GM21529 (cell line): ENCODE measurements at regions not wholly inside any gene's neighbourhood (a gene's known extent, or its start where the extent isn't known, plus 50 kb on each side); places are given as distances from the start of the nearest gene placed in this dataset.
"Not testable (repeated sequence)": the region's sequence is repeated elsewhere in the genome, so short reads cannot be mapped to it uniquely, and the experiment has no call there.

ENCODE experiments used
- ATAC-seq: cut with Tn5 transposase; IDR thresholded peaks from one replicate; pipeline ENCODE4 v1.9.1; 2021; ENCODE audit not compliant: unreplicated experiment

DNA sequence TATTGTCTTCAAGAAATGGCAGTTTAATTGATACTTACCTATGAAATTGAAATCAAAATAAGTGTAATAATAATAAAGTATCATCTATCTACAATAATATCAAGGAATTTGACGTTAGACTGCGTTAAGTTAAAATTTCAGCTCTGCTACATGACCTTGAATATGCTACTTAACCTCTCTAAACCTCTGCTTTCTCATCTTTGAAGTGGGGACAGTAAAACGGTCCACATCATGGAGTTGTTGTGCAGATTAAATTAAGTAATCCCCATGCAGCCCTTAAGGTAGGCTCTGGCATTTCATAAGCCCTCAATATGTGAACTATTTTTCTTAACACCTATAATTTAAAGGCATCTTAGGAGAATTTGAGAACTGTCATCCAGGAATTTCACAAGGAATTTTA lies 252.4 kb upstream of the PHF14 start:
- no peak for ATAC-seq

DNA sequence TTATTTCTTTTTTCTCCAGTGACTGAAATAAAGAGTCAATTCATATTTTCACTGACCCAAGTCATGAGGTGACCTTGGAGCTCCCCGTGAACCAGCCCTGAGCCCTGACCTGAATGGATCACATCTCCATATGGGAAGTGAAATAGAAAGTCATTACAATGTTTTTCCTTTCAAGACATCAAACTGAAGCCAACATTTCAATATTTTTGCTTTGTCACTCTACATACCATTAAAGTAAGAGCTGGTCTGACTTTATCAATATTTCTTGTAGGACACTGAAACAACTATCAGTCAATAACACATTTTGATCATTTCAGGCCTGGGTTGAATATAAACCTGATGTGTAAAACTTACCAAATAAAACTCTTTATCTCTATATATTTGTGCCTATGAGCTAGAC lies 249.8 kb upstream of the PHF14 start:
- ATAC-seq, result no peak

DNA sequence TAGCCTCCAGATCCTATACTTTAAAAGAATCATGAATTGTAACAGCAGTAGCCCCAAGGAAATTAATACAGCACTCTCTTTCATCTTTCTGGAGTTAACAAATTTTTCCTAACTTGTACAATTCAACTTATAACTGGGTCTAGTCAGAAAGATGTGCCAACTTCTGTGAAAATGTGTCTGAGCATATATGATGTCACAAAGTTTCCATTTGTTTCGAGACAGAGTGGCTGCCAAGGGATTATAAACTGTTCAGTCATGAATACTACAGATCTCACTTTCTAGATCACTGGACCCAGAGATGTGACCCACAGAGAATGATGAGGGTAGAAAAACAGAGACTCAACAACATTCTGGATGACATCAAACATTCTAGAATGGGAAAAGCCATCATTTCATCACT lies 249.2 kb upstream of the PHF14 start:
- no peak for ATAC-seq

DNA sequence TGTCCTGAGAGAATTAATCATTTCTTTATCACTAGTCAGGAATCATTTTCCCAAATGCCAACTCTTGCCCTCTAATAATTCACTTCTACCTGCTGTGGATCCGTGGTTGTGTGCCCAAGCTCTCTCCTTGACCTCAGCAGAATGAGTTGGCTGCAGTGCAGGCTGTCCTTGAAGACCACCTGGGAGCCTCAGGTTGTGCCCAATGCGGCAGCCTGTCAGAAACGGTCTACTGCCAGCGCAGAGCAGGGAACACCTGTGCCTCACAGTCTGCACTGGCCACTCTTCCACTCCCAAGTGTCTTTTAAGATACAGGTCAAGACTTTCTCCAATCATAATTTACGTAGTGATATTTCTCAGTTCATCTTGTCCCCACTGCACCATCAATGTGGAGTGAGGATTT lies 246.0 kb upstream of the PHF14 start:
- ATAC-seq, result no peak

DNA sequence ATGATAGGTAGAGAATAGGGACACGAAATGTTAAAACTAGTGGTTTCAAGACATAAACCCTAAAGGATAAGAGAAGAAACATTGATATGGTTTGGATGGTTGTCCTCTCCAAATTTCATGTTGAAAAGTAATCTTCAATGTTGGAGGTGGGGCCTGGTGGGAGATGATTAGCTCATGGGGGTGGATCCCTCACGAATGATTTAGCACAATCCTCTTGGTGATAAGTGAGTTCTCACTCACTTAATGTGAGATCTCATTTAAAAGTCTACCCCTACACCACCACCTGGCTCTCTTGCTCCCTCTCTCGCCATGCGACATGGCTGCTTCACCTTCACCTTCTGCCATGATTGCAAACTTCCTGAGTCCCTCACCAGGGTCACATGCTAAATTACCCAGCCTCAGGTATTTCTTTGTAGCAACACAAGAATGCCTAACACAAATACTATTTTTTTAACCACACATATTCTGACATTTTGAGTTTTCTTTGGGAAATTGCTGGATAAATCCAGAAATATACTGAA lies 242.4 kb upstream of the PHF14 start:
- no peak for ATAC-seq

DNA sequence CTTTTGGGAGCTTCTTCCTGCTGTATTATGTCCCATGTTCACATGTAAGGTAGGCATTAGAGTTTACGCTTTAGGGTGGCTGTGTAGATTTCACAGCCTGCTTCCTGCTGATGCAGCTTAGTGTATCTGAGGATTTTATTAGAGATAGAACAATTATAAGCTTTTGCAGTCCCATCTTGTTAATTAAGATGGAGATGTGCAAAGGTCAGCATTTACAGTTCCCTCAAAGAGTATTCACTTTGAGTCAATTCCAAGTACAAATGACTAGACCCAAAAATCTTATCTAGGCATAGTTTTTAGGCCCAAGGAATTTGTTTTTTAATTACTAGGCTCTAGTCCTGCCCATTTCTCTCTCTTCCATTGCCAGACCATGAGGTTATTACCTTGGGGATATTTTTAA lies 239.9 kb upstream of the PHF14 start:
- no peak for ATAC-seq

DNA sequence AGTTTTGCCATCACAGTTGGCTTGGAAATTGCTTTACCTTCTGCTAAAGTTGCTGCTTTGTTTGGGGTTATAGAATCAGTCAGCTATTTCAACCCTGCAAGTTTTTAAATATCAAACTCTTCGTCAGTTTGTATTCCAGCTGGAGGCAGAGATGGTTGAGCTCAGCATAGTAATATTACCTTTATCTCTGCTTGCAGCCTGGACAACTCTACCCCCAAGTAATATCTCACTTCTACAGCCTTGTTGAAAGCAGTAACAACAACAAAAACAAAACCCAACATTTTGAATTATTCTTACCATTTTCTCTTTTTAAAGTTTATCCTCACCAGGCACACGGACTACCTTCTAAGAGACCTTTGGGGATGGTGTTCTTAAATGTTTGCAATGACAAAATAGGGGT lies 239.1 kb upstream of the PHF14 start:
- no peak for ATAC-seq

DNA sequence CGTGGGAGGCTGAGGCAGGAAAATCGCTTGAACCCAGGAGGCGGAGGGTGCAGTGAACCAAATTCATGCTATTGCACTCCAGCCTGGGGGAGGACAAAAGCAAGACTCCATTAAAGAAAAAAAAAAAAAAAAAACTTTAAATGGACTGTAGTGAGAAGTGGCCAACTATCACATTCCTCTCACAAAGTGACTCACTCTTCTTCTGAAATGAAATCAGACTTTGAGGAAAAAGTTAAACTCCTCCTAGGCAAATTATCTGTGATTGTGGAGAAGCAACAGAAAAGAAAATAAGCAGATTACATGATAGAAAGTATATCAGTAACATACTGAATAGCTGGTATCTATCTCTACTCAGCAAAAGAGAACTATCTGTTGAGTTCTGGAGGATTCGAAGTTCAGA lies 234.3 kb upstream of the PHF14 start:
- ATAC-seq, result no peak

DNA sequence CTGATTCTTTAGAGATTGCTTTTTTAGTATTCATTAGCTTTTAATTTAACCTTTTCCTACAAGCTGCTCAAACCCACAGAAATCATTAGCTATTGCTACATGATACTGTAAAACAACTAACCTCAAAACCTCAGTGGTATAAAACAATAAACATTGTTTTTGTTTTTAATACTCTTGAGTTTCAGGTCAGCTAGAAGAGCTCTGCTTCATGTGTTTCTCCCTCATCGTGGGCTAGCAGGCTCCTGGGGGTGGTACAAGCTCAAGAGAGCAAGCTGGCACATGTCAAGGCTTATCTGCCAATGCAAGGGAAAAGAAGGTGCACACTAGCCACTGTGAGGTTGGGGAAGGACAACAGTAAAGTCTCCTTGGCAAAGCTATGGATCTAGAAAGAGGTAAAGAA lies 232.9 kb upstream of the PHF14 start:
- no peak for ATAC-seq

DNA sequence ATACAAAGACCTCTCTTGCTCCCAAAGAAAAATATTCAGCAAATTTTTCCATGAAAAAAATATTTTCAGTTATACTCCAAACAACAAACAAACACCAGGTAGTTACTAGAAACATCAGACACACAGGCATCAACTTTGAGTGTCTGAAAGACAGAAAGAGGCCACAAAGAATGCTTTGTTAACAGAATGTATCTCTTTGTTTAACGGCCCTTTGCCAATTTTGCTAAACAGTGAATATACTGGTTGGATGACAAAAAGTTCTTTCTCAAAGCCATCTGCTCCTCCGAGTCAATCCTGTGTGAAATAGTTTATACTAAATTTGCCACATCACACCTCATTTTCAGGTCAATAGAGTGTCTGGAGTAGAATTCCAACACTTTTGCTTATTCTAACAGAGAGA lies 216.7 kb upstream of the PHF14 start:
- ATAC-seq, result no peak

DNA sequence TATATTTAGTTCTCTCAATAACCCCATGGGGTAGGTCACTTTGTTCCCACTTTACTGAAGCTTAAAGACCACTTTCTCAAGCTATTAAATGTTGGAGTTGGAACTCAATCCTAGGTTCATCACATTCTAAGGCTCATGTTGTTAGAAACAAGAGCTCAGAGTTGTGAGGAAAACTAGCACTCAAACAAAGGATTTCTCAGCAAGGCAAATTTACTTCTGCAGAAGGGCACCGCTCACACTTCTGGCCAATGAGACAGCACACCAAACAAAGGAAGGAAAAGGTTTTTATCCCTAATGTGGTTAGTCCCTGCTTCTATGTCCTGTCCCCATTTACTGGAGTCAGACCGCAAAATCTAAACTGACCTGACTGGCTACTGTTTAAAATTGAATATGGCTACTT lies 214.6 kb upstream of the PHF14 start:
- ATAC-seq, result no peak

DNA sequence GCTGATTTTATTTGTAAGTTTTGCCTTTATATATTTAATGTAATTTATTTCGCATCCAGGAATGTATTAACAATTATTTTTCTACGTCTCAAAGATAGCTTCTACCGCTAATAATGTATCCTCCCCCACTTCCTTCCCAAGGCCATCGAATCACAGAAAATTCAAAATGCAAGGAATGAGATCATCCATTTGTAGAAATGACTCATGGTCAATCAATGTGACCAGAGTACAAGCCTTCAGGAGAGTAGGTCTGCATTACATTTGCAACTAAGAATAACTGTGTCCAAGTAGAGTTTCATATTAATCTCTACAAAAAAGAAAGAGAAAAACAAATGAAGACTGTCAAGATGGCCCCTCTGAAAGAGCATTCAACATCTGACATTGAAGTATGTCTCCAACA lies 205.9 kb upstream of the PHF14 start:
- ATAC-seq, result no peak

DNA sequence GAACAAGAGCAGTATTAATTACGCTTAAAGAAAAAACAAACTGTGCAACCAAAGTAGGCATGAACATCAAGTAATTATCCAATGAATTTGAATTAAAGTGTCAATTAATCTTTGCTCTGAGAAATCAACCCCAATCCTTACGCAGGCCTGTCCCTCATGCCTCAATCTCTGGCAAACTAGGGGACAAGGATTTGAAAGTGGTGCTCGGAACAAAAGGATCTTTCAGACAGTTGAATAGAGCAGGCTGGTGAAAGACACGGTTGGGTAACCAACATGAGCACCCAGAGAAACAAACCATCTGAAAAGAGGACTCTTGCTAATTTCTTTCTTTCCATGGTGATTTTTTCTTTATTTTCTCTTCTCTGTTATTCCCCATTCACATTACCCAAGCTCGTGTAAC lies 203.5 kb upstream of the PHF14 start:
- ATAC-seq, result no peak

DNA sequence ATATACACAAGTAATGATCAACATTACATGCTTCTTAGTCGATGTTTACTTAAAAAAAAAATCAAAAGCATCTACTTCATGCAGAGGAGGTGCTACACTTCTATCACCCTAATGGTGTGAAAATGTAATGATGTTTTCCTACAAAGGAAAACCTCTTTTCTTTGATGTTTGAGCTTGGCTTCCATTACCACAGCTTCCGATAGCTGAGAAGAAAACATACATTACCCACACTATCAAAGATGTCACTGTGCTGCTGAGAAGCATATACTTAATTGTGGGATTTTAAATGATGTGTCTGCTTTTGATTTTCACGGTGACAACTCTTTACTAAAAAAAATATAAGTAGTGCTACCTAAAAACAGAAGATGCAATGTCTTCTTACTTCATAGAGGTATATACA lies 200.2 kb upstream of the PHF14 start:
- ATAC-seq, result no peak

DNA sequence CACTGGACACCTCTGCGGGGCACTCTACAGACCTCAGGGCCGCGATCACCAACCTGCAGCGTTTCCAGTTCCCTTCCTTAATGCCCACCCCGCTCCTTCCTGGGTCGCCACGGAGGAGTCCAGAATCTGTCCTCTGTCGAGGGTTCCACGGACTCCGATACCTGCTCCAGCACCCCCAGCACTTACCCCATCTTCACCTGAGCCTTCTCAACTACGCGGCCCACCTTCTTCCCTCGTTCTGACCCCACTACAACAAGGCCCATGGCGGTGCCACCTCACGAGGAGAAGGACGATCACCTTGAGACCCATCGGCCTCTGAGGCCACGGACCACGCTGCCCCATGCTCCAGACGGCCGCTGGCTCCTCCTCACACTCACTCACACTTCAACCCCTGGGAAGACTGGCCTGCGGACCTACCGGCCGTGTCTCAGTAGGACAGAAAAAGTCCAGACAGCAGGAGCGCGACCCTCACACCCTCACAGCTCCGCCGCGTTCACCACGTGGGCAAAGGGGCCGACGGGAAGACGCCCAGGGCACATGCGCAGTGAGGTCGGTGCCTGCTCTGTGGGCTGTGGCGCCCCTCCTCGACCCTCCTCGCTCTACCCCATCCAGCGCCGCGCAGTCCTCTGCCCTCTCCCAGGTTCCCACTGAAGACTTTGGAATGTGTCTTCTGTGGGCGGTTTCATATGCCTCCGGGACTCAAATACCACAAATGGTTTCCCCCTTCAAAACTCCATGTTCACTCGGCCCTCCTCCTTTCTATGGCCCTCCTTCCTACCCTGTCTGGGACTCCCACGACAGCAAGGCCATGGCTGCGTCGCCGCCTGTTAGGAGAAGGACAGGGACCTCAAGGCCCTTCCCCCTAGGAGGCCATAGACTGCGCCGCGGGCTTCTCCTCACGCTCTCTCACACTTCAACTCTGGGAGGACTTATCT lies 193.9 kb upstream of the PHF14 start:
- no peak for ATAC-seq

DNA sequence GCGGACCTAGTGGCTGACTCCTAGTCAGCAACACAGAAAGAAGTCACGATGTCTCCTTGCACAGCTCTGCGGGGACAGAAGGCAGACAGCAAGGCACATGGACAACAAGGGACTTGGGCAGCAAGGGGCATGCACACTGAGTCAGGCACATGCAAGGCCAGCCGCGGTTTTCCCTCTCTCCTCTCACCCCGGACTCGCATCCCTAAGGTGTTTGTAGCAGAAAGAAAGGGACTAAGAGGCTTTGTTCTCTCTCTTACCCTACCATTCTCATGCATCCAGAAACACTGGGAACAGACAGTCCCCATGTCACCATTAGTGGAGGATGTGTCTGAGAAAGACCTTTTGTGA lies 193.3 kb upstream of the PHF14 start:
- no peak for ATAC-seq

DNA sequence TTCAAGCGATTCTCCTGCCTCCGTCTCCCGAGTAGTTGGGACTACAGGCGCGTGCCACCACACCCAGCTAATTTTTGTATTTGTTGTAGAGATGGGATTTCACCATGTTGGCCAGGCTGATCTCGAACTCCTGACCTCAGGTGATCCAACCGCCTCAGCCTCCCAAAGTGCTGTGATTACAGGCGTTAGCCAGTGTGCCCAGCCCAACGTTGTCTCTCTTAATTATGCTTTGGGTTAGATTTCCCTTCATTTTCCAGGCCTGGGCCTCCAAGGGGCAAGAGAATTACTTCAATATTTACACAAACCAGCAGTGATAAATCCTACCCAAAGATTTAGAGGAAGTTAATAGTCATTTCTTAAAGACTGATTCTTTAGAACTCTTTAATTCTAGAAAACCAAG lies 186.7 kb upstream of the PHF14 start:
- ATAC-seq, result not testable (repeated sequence)

DNA sequence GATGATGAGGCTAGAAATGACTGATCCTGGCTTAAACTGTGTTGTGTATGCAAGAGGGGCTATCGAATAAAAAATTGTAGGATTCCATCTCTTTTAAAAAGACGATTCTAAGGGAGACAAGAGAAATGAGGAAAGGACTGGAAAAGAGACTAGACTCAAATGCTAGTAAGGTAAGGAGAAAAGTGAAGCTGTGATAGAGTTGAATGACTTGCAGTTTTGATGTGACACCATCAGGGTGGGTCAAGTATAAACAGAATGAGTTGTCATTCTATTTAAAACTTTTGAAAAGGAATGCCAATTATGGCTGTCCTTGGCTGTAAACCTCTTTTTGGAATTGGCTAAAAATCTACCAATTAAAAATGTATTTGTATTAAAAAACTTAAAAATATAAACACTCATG lies 184.5 kb upstream of the PHF14 start:
- ATAC-seq, result no peak

DNA sequence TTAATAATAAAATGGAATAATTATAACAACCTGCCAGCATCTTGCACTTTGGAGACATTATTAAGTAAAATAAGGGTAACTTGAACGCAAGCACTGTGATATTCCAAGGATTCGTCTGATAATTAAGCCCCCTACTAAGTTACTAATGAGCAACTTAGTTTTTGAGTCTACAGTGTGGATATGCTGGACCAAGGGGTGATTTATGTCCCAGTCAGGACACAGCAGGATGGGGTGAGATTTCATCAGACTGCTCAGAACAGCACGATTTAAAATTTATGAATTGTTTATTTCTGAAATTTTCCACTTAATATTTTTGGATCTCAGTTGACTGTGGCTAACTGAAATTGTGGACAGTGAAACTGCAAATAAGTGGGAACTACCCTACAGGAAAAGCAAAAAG lies 182.8 kb upstream of the PHF14 start:
- no peak for ATAC-seq

DNA sequence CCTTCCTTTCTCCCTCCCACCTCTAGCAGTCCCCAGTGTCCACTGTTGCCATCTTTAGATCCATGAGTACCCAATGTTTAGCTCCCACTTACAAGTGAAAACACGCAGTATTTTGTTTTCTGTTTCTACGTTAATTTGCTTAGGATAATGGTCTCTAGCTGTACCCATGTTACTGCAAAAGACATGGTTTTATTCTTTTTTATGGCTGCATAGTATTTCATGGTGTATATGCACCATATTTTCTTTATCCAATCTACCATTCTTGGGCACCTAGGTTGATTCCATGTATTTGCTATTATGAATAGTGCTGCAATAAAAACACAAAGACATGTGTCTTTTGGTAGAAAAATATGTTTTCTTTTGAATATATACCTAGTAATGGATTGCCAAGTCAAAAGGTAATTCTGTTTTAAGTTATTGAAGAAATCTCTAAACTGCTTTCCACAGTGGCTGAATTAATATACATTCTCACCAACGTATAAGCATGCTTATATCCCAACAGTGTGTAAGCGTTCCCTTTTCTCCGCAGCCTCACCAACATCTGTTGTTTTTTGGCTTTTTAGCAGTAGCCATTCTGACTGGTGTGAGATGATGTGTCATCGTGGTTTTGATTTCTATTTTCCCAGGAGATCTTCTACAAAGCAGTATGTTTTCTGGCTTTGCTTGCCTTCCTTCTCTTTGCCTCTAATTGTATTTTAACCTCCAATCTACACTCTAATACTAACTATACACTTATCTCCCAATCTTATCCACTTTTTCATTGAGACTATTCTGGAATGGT lies 179.5 kb upstream of the PHF14 start:
- ATAC-seq, result no peak

DNA sequence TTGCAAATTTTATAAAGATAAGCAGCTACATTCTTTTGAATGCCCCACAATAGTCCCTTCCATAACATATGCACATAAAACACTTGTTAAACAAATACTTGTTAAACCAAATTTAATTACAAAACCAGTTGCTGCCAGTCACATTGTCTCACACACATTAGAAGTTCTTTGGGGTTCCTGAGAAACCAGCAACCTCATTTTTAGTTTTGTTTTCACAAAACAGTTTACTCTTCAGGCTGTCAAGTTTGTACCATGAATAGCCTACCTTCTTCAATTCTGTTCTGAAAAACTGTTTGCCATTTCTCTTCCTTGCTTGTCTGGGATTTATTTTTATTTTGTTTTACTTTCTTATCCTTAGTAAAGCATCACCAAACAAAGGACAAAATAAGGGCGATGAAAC lies 176.5 kb upstream of the PHF14 start:
- ATAC-seq, result no peak

DNA sequence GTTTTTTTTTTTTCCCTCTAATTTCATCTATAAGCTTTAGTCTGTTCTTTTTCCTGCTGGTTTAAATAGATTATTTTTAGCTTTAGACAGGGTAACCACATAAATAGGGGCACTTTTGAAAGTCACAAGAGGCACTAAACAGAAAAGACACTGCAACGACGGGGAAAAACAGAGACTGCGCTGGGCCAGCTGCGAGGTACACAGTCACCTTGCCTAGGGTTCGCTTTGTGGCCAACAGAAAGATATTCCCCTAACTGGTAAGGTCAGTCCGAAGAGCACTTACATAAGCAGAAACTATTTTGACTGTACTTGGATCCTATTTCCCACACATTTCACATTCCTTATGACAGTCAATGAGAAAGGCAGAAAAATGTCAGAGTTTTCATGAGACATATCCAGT lies 175.6 kb upstream of the PHF14 start:
- ATAC-seq, result no peak
